Testis (tissue), 2 donors: ENCODE measurements at regions not wholly inside any gene's neighbourhood (a gene's known extent, or its start where the extent isn't known, plus 50 kb on each side); places are given as distances from the start of the nearest gene placed in this dataset.

Source experiments
- DNase-seq: peaks from one replicate; pipeline ENCODE4 v3.0.0-alpha.2; 2019
- H3K27ac ChIP-seq, 2 donors: fragments of 200-600 bp; sonication (generic); one replicate each; pipeline ENCODE4 v1.5.1; 2019
- H3K27me3 ChIP-seq: fragments of 200-600 bp; sonication (generic); one replicate; pipeline ENCODE4 v1.5.1; 2019
- H3K36me3 ChIP-seq: fragments of 200-600 bp; sonication (generic); one replicate; pipeline ENCODE4 v1.5.1; 2017; ENCODE audit warnings: low read depth; ENCODE audit errors: missing control alignments
- H3K4me1 ChIP-seq: fragments of 200-600 bp; sonication (generic); one replicate; pipeline ENCODE4 v1.5.1; 2019
- H3K4me3 ChIP-seq, 2 donors: fragments of 200-600 bp; sonication (generic); one replicate each; pipeline ENCODE4 v1.5.1; 2017 to 2019
- H3K9me3 ChIP-seq: fragments of 200-600 bp; sonication (generic); one replicate; pipeline ENCODE4 v1.5.1; 2017
- CTCF ChIP-seq, 3 experiments: fragments of 450-650 bp in 2 of 3; fragments of 200-600 bp in 1 of 3; sonication (generic) in 1 of 3; IDR thresholded peaks; one replicate each; pipeline ENCODE4 v1.5.1; 2016 to 2019; ENCODE audit warnings: antibody characterized with exemption in 3 of 3, mild to moderate bottlenecking in 2 of 3, moderate library complexity in 1 of 3
- POLR2A ChIP-seq: fragments of 450-650 bp; IDR thresholded peaks from one replicate; pipeline ENCODE4 v1.6.1; 2017; ENCODE audit warnings: antibody characterized with exemption, mild to moderate bottlenecking, moderate library complexity
- WGBS, 2 donors: methylation state at CpG; one replicate each; pipeline ENCODE4 v1.1.5; 2018; 5-methylcytosine and 5-hydroxymethylcytosine counted together
- intact Hi-C: fragments of 100-400 bp; cut with DNase I; formaldehyde crosslinking; loops from one replicate; pipeline ENCODE4 v1.15.1; 2023; ENCODE audit warnings: low total_unique reads

- intact Hi-C loops = no loop called here
- Histone ChIP-seq H3K27ac (no peak overlapping the region), H3K4me1 (no peaks in the 10 kb centered on the region), H3K36me3 (no peaks in the 10 kb centered on the region), H3K4me3 (no peak overlapping the region), H3K27me3 (no peaks in the 10 kb centered on the region), H3K9me3 (no peaks in the 10 kb centered on the region)
- TF ChIP-seq POLR2A (no peak), CTCF (IDR thresholded peaks at IDR 0.05) (no peak)
- DNase-seq = no peak
- WGBS, 2 donors = 68% methylated on average over 3 of the region's 3 CpGs
Measured at GRCh38 chr5:156201788-156202403, 125.1 kb upstream of the SGCD start.

- DNase-seq = no peak
- intact Hi-C loops = no loop called here
- Histone ChIP-seq H3K27me3 (no peaks in the 10 kb centered on the region), H3K4me1 (no peaks in the 10 kb centered on the region), H3K9me3 (no peaks in the 10 kb centered on the region), H3K36me3 (no peaks in the 10 kb centered on the region), H3K27ac (no peak overlapping the region), H3K4me3 (no peak overlapping the region)
- no peak for TF ChIP-seq CTCF (IDR thresholded peaks at IDR 0.05)
- no peak for TF ChIP-seq POLR2A
Measured at GRCh38 chr5:156208271-156208670, 118.7 kb upstream of the SGCD start.

- no peaks in the 10 kb centered on the region for H3K4me1 ChIP-seq
- no peaks in the 10 kb centered on the region for H3K9me3 ChIP-seq
- H3K27ac ChIP-seq = no peak overlapping the region
- 93 to 94% methylated on average over 2 of the region's 2 CpGs for WGBS, 2 donors
- intact Hi-C loops = no loop called here
- no peaks in the 10 kb centered on the region for H3K36me3 ChIP-seq
- no peak for DNase-seq
- H3K4me3 ChIP-seq = no peak overlapping the region
- TF ChIP-seq CTCF (IDR thresholded peaks at IDR 0.05) (no peak), POLR2A (no peak)
- H3K27me3 ChIP-seq = no peaks in the 10 kb centered on the region
Measured at GRCh38 chr5:156218367-156219158, 108.4 kb upstream of the SGCD start.

- H3K9me3 ChIP-seq = no peaks in the 10 kb centered on the region
- no peaks in the 10 kb centered on the region for H3K27me3 ChIP-seq
- no peaks in the 10 kb centered on the region for H3K36me3 ChIP-seq
- 58 to 70% methylated on average over 3 of the region's 3 CpGs for WGBS, 2 donors
- TF ChIP-seq CTCF (IDR thresholded peaks at IDR 0.05) (no peak), POLR2A (no peak)
- H3K4me1 ChIP-seq = no peaks in the 10 kb centered on the region
- no peak overlapping the region for H3K4me3 ChIP-seq
- DNase-seq = no peak
- no peak overlapping the region for H3K27ac ChIP-seq
- intact Hi-C loops = no loop called here
Measured at GRCh38 chr5:156219483-156220005, 107.4 kb upstream of the SGCD start.
